Suprapubic skin (tissue), 4 donors: ENCODE measurements at regions not wholly inside any gene's neighbourhood (a gene's known extent, or its start where the extent isn't known, plus 50 kb on each side); places are given as distances from the start of the nearest gene placed in this dataset.

Source experiments
- CTCF ChIP-seq, 2 donors: fragments of 200-600 bp in 1 of 2; fragments of 450-650 bp in 1 of 2; sonication (generic) in 1 of 2; IDR thresholded peaks; one replicate each; pipeline ENCODE4 v1.5.1; 2016 to 2019; ENCODE audit warnings: antibody characterized with exemption in 2 of 2, mild to moderate bottlenecking in 1 of 2, moderate library complexity in 1 of 2
- EP300 ChIP-seq: sonication (generic); formaldehyde crosslinking; IDR thresholded peaks from one replicate; pipeline ENCODE4 v1.6.1; 2017; ENCODE audit warnings: antibody characterized with exemption
- POLR2A ChIP-seq, 2 donors: fragments of 450-650 bp; IDR thresholded peaks; one replicate each; pipeline ENCODE4 v1.6.1; 2017; ENCODE audit warnings: antibody characterized with exemption in 2 of 2, mild to moderate bottlenecking in 2 of 2, moderate library complexity in 2 of 2
- POLR2AphosphoS5 ChIP-seq, 3 donors: sonication (generic); formaldehyde crosslinking; IDR thresholded peaks; one replicate each; pipeline ENCODE4 v1.6.1; 2017; ENCODE audit warnings: antibody characterized with exemption in 3 of 3

- TF ChIP-seq CTCF (IDR thresholded peaks at IDR 0.05): no peak
- no peak for TF ChIP-seq POLR2AphosphoS5 (IDR thresholded peaks at IDR 0.05)
- TF ChIP-seq EP300: no peak
- TF ChIP-seq POLR2A (IDR thresholded peaks at IDR 0.05): no peak
Measured at GRCh38 chr10:21015851-21016250, 118.7 kb upstream of the NEBL start.
